ENCODE measurements at regions not wholly inside any gene's neighbourhood (a gene's known extent, or its start where the extent isn't known, plus 50 kb on each side); places are given as distances from the start of the nearest gene placed in this dataset.

GRCh38 chr1:2936559-2937515, 84.4 kb upstream of the ACTRT2 start:
- DNase-seq (ENCODE audit: extremely low spot score in 2 of 2) = no peak
- Histone ChIP-seq H3K27me3 (no peaks in the 10 kb centered on the region), H3K27ac (no peak overlapping the region), H3K36me3 (no peaks in the 10 kb centered on the region), H3K4me3 (no peak overlapping the region), H3K9me3 (peaks cover 7% of the 10 kb centered on the region), H3K4me1 (no peaks in the 10 kb centered on the region)
- intact Hi-C loops (cut with DNase I) = no loop called here
- no peak for TF ChIP-seq CTCF (IDR thresholded peaks at IDR 0.05)

GRCh38 chr1:2937805-2938204, 83.5 kb upstream of the ACTRT2 start:
- Histone ChIP-seq H3K27me3 (no peaks in the 10 kb centered on the region), H3K27ac (no peak overlapping the region), H3K36me3 (no peaks in the 10 kb centered on the region), H3K4me1 (no peaks in the 10 kb centered on the region), H3K9me3 (peaks cover 7% of the 10 kb centered on the region), H3K4me3 (no peak overlapping the region)
- no peak for DNase-seq (ENCODE audit: extremely low spot score in 2 of 2)
- intact Hi-C loops (cut with DNase I) = no loop called here
- TF ChIP-seq POLR2AphosphoS5 (IDR thresholded peaks at IDR 0.05; ENCODE audit: insufficient read depth in 1 of 2, low read depth in 1 of 2) (no peak), POLR2A (IDR thresholded peaks at IDR 0.05) (no peak), CTCF (IDR thresholded peaks at IDR 0.05) (no peak)

- Histone ChIP-seq H3K36me3 (no peaks in the 10 kb centered on the region), H3K4me3 (no peak overlapping the region), H3K9me3 (peaks cover 7% of the 10 kb centered on the region), H3K27me3 (no peaks in the 10 kb centered on the region), H3K4me1 (no peaks in the 10 kb centered on the region), H3K27ac (no peak overlapping the region)
- intact Hi-C loops (cut with DNase I) = no loop called here
- no peak for DNase-seq (ENCODE audit: extremely low spot score in 2 of 2)
- TF ChIP-seq POLR2A (IDR thresholded peaks at IDR 0.05) (no peak), POLR2AphosphoS5 (IDR thresholded peaks at IDR 0.05; ENCODE audit: insufficient read depth in 1 of 2, low read depth in 1 of 2) (no peak), CTCF (IDR thresholded peaks at IDR 0.05) (no peak)
Measured at GRCh38 chr1:2939041-2939552, 82.2 kb upstream of the ACTRT2 start.

- no peaks in the 10 kb centered on the region for H3K36me3 ChIP-seq
- peaks cover 7% of the 10 kb centered on the region for H3K9me3 ChIP-seq
- H3K4me3 ChIP-seq = no peak overlapping the region
- intact Hi-C loops (cut with DNase I) = no loop called here
- no peak overlapping the region for H3K27ac ChIP-seq
- no peak for DNase-seq (ENCODE audit: extremely low spot score in 2 of 2)
- no peak for TF ChIP-seq POLR2AphosphoS5 (IDR thresholded peaks at IDR 0.05; ENCODE audit: insufficient read depth in 1 of 2, low read depth in 1 of 2)
- no peak for TF ChIP-seq POLR2A (IDR thresholded peaks at IDR 0.05)
- no peak for TF ChIP-seq CTCF (IDR thresholded peaks at IDR 0.05)
- H3K27me3 ChIP-seq = no peaks in the 10 kb centered on the region
- no peaks in the 10 kb centered on the region for H3K4me1 ChIP-seq
Measured at GRCh38 chr1:2940178-2940577, 81.1 kb upstream of the ACTRT2 start.

- Histone ChIP-seq H3K4me1 (no peaks in the 10 kb centered on the region), H3K36me3 (no peaks in the 10 kb centered on the region), H3K9me3 (peaks cover 7% of the 10 kb centered on the region), H3K27ac (no peak overlapping the region), H3K4me3 (no peak overlapping the region), H3K27me3 (no peaks in the 10 kb centered on the region)
- no peak for DNase-seq (ENCODE audit: extremely low spot score in 2 of 2)
- TF ChIP-seq CTCF (IDR thresholded peaks at IDR 0.05) (no peak), POLR2A (IDR thresholded peaks at IDR 0.05) (no peak), POLR2AphosphoS5 (IDR thresholded peaks at IDR 0.05; ENCODE audit: insufficient read depth in 1 of 2, low read depth in 1 of 2) (no peak)
- intact Hi-C loops (cut with DNase I) = no loop called here
Measured at GRCh38 chr1:2941040-2941439, 80.2 kb upstream of the ACTRT2 start.
